ENCODE measurements at regions not wholly inside any gene's neighbourhood (a gene's known extent, or its start where the extent isn't known, plus 50 kb on each side); places are given as distances from the start of the nearest gene placed in this dataset.

- no peak for TF ChIP-seq CHD7 (IDR thresholded peaks at IDR 0.05; ENCODE audit: insufficient replicate concordance, low read length)
- TF ChIP-seq POLR2AphosphoS5 (IDR thresholded peaks at IDR 0.05; ENCODE audit: low read depth, low read length): no peak
- TF ChIP-seq KDM1A (IDR thresholded peaks at IDR 0.05; ENCODE audit: borderline replicate concordance, low read length): no peak
- no peak for TF ChIP-seq NANOG (IDR thresholded peaks at IDR 0.05; ENCODE audit: insufficient read depth, low read depth, low read length, poor library complexity, severe bottlenecking)
- TF ChIP-seq BRCA1 (IDR thresholded peaks at IDR 0.05; ENCODE audit: low read depth, low read length): no peak
- peak; percentile 76 to 80 for TF ChIP-seq RAD21 (IDR thresholded peaks at IDR 0.05 in 1 of 2, conservative IDR thresholded peaks at IDR 0.05 in 1 of 2; ENCODE audit: low read depth in 2 of 2, low read length in 2 of 2)
- no peak for TF ChIP-seq SIRT6 (IDR thresholded peaks at IDR 0.05; ENCODE audit: low read length)
- peak; percentile 83 for TF ChIP-seq YY1 (IDR thresholded peaks at IDR 0.05; ENCODE audit: low read depth, low read length)
- TF ChIP-seq, protein P1, sequence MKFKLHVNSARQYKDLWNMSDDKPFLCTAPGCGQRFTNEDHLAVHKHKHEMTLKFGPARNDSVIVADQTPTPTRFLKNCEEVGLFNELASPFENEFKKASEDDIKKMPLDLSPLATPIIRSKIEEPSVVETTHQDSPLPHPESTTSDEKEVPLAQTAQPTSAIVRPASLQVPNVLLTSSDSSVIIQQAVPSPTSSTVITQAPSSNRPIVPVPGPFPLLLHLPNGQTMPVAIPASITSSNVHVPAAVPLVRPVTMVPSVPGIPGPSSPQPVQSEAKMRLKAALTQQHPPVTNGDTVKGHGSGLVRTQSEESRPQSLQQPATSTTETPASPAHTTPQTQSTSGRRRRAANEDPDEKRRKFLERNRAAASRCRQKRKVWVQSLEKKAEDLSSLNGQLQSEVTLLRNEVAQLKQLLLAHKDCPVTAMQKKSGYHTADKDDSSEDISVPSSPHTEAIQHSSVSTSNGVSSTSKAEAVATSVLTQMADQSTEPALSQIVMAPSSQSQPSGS (IDR thresholded peaks at IDR 0.05; ENCODE audit: low read length): no peak
These were observed 191.8 kb downstream of the ADAM29 start (continued) for GRCh38 chr4:175109933-175110332.

Data from H1 (cell line).